HG02870 (cell line): ENCODE measurements at regions not wholly inside any gene's neighbourhood (a gene's known extent, or its start where the extent isn't known, plus 50 kb on each side); places are given as distances from the start of the nearest gene placed in this dataset.

Experiments
- ATAC-seq: cut with Tn5 transposase; IDR thresholded peaks from one replicate; pipeline ENCODE4 v1.9.1; 2021; ENCODE audit warnings: mild to moderate bottlenecking, moderate library complexity; ENCODE audit not compliant: unreplicated experiment

- no peak for ATAC-seq
These were observed 135.9 kb upstream of the RPS23 start for GRCh38 chr5:82414041-82414388.

GRCh38 chr5:82413302-82414040, 135.3 kb upstream of the RPS23 start:
- ATAC-seq, result no peak

GRCh38 chr5:82408033-82408432, 129.9 kb upstream of the RPS23 start:
- ATAC-seq, result no peak

- ATAC-seq, result no peak
These were observed 128.1 kb upstream of the RPS23 start for GRCh38 chr5:82406205-82406773.

- ATAC-seq, result no peak
These were observed 127.6 kb upstream of the RPS23 start for GRCh38 chr5:82405618-82406204.

- no peak for ATAC-seq
These were observed 127.0 kb upstream of the RPS23 start for GRCh38 chr5:82405161-82405560.

- no peak for ATAC-seq
These were observed 126.3 kb upstream of the RPS23 start for GRCh38 chr5:82404382-82404945.

GRCh38 chr5:82403724-82404123, 125.6 kb upstream of the RPS23 start:
- ATAC-seq, result no peak

- ATAC-seq, result no peak
These were observed 124.9 kb upstream of the RPS23 start for GRCh38 chr5:82403026-82403425.

GRCh38 chr5:82399111-82399510, 121.0 kb upstream of the RPS23 start:
- no peak for ATAC-seq

- no peak for ATAC-seq
These were observed 119.7 kb upstream of the RPS23 start for GRCh38 chr5:82397741-82398320.

GRCh38 chr5:82396871-82397514, 118.8 kb upstream of the RPS23 start:
- no peak for ATAC-seq

- no peak for ATAC-seq
These were observed 118.2 kb upstream of the RPS23 start for GRCh38 chr5:82396396-82396795.

GRCh38 chr5:82393951-82394350, 115.8 kb upstream of the RPS23 start:
- ATAC-seq, result no peak

- no peak for ATAC-seq
These were observed 111.9 kb upstream of the RPS23 start for GRCh38 chr5:82390088-82390487.

GRCh38 chr5:82389347-82389746, 111.2 kb upstream of the RPS23 start:
- ATAC-seq, result no peak

GRCh38 chr5:82388181-82388580, 110.0 kb upstream of the RPS23 start:
- ATAC-seq, result no peak

- ATAC-seq, result no peak
These were observed 109.6 kb upstream of the RPS23 start for GRCh38 chr5:82387819-82388166.

- ATAC-seq, result no peak
These were observed 109.1 kb upstream of the RPS23 start for GRCh38 chr5:82387001-82387818.

GRCh38 chr5:82386576-82386975, 108.4 kb upstream of the RPS23 start:
- ATAC-seq, result no peak
